ENCODE measurements at regions not wholly inside any gene's neighbourhood (a gene's known extent, or its start where the extent isn't known, plus 50 kb on each side); places are given as distances from the start of the nearest gene placed in this dataset.

DNA sequence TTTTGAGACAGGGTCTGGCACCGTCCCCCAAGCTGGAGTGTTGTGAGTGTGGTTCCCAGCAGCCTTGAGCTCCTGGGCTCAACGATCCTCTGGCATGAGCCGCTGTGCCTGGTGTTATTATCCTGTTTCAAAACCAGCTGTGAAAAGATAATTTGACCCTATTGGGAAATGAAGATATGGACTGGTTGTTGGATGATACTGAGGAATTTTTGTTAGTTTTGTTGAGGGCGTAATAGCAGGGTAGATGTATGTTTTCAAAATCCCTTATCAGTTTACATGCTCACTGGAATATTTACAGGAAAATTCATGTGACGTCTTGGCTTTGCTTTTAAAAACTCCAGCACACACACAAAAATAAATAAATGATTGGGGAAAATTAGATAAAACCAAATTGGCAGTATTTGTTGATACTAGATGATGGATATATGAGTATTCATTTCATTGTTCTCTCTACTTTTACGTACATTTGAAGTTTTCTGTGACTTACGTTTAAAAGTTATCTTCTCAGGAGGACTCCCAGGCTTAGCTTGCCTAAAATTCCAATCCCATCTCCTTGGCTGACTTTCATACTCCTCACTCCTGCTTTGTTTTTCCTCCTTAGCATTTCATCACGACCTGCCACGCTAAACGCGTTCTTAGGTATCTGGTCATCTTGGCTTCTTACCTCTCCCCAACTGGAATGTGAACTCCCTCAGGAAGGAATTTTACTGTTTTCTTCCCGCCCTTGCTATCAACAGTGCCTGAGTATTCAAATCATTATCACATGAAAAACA, 56.8 kb upstream of the TFRC start:
- no peak for TF ChIP-seq POLR2A (IDR thresholded peaks at IDR 0.05; ENCODE audit: low read depth, low read length)
- no peak for TF ChIP-seq TAF1 (IDR thresholded peaks at IDR 0.05; ENCODE audit: low read depth, low read length)

Measured in GM12891 (cell line).